ENCODE measurements at regions not wholly inside any gene's neighbourhood (a gene's known extent, or its start where the extent isn't known, plus 50 kb on each side); places are given as distances from the start of the nearest gene placed in this dataset.

DNA sequence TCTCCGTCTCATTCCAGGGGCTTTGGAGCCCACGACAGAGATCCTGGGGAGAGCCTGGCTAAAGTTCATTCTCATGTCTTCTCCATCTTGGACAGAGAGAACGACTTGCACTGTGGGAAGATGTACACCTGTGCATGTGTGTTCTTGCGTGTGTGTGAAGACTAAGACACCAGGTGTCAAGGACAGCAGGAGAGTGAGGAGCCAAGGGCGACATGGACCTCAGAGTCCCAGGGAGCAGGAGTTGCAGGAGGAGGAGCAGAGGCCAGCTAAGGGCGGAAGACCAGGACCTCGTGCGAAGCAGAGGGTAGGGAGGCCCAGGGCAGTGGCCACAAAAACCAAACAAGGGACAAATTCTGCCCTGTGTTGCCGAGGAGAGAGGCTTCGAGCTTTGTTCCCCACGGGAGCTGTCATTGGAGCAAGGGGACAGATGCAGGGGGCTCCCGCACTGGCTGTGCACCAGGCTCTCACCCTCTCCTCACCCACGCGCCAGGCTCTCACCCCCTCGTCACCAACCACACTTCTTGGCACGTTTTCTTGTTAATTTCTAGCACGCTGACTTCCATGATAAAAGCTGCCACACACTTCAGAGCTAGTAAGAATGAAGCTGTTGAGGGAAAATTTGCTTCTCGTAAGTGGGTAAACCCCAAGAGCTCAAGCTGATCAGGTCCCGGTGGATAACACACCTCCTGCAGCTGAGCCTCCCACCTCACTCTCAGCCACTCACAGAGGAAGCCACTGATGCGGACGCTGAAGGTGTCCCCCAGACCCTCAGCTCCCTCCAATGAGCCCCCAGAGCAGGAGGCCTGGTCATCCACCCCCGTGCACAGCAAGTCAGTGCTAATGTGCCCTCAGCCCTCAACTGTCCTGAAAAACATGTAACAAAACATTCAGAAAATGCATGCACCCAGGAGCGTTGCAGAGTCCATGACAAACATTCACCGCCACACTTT is 62.6 kb downstream of the DLL1 start:
- TF ChIP-seq EZH2 (IDR thresholded peaks at IDR 0.05; ENCODE audit: insufficient read depth, poor library complexity, severe bottlenecking): no peak
- no peak for TF ChIP-seq EZH2phosphoT487 (IDR thresholded peaks at IDR 0.05; ENCODE audit: insufficient read depth, low read depth)
